COR-L47 (cell line): ENCODE measurements at regions not wholly inside any gene's neighbourhood (a gene's known extent, or its start where the extent isn't known, plus 50 kb on each side); places are given as distances from the start of the nearest gene placed in this dataset.
"Not testable (repeated sequence)": the region's sequence is repeated elsewhere in the genome, so short reads cannot be mapped to it uniquely, and the experiment has no call there.

Source experiments
- DNase-seq: peaks from one replicate; lab custom pipeline; 2025; lab: John Stamatoyannopoulos, UW

DNA sequence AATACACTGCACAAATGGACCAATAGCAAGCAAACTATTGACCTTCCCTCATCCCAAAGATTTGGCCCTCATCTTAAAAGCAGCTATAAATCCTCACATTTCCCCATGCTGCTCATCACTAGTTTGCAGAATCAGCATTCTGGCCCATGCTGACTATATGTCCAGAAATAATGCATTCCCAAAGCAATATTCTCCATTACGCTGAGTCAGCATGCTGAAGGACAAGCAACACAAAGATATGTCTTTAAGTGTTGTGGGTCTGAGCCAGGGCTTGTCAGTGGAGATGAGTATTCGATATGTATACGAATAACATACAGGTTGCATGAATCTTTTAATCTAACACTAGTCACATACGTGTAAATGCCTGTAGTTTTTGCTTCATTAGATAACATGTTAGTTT is 1045.0 kb upstream of the DDX18 start:
- no peak for DNase-seq

DNA sequence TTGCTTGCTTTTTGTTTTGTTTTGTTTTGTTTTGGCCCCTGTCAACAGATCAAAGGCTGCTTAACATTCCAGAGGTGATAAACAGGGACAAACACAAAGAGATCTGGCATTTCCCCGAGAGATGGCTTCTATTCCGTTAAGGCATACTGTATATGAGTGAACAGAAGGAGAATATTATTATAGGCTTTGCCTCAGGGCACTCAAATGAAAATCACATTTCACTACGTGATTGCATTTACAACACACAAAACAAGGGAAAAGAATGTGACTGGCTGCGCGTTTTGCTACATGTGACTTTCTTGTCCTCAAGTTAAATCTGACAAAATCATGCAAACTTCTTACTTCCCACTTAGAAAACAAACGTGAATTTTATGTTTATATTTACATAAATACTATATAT is 1037.9 kb upstream of the DDX18 start:
- no peak for DNase-seq

DNA sequence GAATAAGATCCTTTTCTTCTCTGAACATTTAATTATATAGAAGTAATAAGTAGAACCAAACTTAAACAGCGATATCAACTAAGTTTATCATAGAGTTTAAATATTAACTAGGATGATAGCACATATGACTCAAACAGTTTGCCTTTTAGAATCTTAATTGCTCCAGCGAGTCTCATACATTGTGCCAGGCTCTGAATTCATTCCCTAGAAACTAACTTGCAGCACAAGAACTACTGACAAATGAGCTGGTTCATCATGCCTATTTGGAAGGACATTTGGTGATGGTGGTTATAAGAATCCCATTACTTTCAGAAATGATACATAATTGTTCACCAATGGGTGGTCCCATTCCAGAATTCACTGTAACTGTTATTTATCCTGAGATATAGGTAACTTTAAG is 1026.6 kb upstream of the DDX18 start:
- no peak for DNase-seq

DNA sequence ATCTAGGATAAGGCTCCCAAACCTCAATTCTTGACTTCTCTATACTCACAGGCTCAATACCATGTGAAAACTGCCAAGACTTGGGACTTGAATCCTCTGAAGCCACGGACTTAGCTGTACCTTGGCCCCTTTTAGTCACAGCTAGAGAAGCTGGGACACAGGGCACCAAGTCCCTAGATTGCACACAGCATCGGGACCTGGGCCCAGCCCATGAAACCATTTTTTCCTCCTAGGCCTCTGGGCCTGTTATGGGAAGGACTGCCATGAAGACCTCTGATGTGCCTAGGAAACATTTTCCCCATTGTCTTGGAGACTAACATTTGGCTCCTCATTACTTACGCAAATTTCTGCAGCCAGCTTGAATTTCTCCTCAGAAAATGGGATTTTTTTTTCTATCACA is 1011.8 kb upstream of the DDX18 start:
- no peak for DNase-seq

DNA sequence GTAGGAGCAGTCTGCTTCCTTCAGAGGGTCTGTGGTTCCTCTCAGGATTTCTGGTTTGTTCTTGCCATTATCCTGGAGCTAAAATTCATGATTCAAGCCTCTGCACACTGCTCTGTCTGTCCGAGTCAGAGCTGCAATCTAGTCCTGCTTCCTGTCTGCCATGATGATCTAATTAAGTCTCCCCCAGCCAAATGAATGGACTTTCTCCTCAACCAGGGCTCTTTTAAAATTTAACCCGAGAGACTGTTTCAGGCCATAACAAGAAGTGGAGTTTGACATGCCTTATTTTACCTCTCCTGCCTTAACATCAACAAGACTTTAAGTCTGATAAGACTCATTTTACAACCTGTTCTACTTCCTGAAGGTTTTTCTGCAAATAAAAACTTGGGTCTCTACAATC is 1009.6 kb upstream of the DDX18 start:
- no peak for DNase-seq

DNA sequence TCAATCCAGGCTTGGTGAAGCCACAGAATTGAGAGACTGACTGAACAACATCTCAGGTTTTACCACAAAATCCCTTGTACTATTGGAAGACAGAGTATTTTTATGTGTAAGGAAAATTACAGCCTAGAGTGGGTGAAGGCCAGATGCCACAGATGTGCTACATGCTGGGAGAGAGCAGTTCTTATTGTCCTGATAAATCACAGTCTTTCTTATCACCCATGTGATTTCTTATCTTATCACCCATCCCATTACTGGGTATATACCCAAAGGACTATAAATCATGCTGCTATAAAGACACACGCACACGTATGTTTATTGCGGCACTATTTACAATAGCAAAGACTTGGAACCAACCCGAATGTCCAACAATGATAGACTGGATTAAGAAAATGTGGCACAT is 1008.0 kb upstream of the DDX18 start:
- not testable (repeated sequence) for DNase-seq

DNA sequence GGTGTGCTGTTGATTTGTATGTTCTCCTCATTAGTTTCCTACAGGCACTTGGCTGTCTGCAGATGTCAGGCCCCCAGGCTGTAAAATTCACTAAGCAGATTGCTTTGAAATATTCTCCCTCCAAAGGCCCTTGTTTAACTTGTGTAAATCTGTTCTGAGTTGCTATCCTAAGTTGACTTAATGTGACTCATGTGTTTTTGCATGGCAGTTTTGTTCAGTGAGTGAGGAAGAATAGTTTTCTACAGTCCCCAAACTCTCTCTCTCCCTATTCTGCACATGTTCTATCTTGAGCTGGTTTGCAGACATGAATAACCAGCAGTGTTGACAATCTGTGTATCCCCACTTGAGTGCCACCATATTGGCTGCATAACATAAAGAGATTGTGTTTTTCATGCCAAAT is 1005.4 kb upstream of the DDX18 start:
- DNase-seq: no peak

DNA sequence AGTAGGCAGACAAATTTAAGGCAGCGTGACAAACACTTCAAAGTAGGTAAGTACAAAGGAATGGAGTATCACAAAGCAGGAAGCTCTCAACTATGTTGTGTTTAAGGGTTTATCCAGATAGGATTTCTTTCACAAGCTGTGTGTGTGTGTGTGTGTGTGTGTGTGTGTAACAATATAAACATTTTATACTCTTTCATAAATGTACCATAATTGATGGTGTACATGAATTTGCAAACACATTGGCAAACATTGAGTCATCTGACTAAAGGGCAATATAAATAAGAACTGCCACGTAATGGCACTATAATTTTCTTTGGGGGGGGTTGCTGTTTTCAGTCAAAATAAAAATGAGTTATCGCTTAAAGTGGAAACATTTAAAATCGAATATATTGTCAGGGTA is 1004.4 kb upstream of the DDX18 start:
- peak; percentile 26 for DNase-seq

DNA sequence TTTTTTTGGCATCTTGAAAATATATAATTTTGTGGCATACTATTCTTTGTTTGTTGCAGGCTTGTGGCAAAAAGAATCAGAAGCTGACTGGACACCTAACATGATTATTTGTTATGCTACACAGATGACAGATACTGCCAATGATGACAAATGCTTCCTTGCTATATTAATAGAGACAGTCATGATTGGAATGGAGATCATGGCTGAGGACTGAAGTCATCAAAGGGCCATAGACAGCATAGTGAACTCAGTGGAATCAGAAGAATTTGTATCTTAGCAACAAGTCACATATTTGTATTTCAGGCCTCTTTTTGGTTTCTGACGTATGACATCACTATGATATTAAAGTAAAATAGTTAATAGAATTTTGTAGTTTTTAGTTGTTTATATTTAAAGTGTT is 1003.8 kb upstream of the DDX18 start:
- no peak for DNase-seq

DNA sequence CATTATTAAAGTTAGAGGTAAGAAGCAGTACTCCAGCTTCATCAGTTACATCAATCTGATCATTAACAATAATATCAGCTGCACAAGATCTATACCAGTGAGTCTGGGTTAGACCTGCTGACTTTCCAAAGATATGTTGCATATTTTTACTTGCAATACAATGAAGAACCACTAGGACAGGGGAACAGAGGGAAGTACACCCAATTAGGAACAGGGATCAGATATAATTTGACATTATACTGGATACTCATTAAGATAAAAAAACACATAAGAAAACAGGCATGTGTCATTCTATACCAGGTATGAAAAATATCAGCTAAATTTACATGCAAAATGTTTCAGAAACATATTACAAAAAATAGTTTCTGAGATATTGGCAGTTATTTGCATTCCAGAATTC is 995.1 kb upstream of the DDX18 start:
- DNase-seq: no peak

DNA sequence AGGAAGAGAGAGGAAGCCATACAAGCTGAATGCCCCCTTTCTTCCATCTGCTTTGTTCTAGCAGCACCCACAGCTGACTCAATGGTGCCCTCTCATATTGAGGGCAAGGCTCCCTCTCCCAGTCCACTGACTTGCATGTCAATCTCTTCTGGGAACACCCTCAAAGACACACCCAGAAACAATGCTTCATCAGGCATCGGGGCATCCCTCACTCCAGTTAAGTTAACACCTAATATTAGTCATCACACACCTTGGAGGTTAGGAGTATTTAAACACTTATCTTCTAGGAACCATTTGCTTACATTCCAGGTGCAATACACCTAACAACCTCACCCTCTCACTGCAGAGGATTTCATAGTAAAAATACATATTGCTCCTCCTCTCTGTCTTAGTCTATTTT is 993.5 kb upstream of the DDX18 start:
- DNase-seq: no peak

DNA sequence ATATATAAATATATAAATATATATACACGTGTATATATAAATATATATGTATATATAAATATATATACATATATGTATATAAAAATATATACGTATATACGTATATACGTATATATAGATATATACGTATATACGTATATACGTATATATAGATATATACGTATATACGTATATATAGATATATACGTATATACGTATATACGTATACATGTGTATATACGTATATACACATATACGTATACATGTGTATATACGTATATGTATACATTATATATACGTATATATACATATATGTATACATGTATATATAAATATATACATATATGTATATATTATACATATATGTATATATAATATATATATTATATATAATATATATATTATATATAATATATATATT is 984.9 kb upstream of the DDX18 start:
- DNase-seq: not testable (repeated sequence)

DNA sequence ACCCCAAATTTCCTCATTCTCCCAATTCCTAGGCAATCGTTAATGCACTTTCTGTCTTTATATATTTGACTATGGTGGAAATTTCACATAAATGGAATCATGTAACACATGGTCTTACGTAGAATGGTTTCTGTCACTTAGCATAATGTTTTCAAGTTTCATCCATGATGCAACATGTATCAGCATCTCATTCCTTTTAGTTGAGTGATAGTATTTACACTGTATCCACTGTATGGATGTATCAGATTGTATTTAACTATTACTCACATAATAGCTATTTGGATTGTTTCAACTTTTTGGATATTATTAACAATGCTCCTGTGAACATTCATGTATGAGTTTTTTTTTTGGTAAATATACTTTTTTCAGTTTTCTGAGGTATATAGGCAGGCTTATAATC is 982.3 kb upstream of the DDX18 start:
- DNase-seq: no peak

DNA sequence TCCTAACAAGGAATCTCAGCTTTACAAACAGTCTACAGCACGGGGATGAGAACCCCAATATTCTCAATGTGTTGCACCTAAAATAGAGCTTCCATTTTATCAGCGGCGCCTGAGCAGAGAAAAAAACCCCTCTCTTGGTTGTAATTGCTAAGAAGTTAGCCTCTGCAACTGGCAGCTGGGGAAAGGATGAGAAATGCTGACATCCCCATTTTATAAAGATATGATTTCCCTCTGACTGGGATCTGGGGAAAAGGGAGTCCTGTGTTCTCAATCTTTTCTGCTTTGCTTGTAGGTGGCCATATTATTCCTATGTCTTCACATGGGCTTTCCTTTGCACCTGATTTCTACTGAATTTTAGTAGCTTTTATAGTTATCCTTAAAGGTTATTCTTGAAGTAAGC is 981.4 kb upstream of the DDX18 start:
- DNase-seq: no peak

DNA sequence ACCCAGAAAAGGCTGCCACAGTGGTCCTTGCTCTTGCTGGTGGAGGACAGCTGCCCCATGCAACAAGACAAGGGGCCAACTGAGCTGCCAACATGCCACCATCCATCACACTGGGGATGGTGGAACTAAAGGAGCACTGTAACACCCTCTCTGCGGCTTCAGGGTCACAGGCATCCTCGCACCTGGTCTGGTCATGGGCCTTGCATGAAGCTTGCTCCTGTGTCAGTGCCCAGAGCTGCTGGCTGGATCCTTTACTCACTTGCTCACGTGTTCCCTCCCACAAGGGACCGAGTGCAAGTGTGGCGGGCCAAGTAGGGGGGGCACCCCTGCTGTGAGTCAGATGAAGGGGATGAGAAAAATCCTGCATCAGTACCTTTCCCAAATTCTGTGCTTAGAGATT is 972.3 kb upstream of the DDX18 start:
- no peak for DNase-seq

DNA sequence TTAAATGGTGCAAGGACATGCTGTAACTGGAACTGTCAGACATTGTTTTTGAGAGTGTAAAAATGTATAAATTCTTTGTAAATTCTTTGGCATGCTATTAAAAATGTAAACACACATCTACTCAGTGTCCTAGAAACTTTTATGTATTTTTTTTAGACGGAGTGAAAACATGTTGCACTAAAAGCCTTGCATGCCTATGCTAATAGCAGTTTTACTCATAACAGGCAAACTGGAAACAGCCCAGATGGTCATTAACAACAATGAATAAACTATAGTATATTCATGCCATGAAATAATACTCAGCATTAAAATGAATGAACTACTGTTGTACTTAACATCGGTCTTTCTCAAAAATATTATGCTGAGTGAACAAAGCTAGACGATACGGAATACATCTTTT is 954.8 kb upstream of the DDX18 start:
- DNase-seq: no peak

DNA sequence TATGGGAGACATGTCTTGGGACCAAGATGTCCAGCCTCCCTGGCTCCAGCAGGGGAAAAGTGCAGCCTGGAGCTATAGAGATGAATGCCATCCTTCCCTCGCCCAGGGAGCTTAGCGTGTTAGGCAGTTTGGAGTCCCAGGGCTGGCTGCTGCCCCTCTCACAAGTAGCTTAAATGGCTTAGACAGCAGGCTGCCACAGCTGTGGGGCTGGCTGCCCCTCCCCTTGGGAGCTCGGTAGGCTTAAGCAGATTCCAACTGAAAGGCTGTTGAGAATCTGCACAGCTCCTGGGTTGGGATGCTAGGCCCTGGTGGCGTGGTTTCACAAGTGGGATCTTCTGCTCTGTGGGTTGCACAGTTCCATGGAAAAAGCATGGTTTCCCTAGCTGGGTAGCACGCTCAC is 940.5 kb upstream of the DDX18 start:
- DNase-seq: no peak

DNA sequence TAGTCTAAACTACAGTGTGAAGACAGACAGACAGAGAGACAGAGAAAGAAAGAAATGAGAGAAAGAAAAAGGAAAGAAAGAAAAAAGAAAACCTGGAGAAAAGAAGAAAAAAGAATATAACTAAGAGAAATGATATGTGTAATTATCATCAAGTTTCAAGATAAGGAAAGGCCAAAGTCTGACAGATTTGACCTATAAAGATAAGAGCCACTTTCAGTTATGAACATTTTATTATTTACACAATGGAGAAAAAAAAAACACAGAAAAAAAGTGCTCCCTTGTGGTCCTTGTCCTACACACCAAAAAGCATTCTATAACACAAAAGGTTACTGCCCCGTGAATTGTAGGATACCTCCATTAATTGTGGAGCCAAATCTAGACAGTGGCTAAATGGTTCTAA is 937.2 kb upstream of the DDX18 start:
- DNase-seq: no peak

DNA sequence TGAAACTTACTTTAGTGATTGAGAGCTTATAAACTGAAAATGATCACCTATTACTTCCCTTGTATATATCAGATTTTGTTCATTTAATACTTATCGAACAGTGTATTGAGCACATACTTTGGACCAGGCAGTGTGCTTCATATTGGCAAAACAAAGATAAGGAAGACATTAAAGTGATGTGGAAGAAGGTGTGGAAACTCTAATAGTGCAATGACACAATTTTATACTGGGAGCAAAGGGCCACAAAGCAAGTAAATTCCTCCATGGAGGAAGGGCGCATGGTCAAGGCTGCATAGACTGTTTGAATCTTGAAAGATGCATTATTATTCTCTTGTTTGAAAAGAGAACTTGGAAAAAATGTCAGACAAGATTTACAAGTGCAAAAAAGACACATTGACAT is 936.5 kb upstream of the DDX18 start:
- DNase-seq: no peak

DNA sequence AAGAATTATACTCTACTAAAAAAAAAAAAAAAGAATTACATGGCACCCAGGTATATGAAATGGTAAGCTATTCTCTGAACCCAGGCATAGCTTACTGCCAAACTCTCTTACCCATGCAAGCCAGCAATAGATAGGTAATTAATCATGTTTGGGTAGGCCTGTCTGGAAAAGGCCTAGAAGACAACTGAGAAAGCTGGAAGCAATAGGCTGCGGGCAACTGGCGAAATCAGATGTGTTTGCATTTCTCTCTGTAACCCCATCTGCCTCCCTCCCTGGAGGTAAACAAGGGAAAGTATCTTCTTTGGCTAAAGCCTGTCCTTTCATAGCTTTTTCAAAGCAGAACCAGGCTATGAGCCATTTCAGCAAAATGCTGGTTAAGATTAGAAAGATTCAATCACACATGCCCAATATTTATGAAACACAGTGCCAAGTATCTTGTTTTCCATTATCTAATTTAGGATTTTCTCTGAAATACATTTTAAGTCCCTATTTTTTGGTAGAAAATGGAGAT is 934.8 kb upstream of the DDX18 start:
- peak; percentile 10 for DNase-seq

DNA sequence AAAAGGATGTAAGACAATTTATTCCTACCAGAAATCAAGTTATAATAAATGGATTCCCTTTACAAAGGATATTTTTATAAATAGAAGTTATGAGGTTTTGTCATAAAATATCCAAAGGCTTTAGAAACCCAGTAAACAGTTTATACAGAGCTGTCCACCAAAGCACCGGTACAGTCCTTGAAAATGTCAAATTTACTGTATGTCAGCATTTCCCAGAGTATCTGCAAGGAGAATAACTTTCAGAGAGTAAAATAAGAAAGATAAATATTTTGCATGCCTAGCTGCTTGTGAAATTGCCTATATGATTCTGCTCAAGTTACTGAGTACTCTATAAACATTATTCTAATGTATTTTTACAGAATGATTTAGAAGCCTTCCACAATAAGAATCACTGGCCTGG is 923.3 kb upstream of the DDX18 start:
- no peak for DNase-seq

DNA sequence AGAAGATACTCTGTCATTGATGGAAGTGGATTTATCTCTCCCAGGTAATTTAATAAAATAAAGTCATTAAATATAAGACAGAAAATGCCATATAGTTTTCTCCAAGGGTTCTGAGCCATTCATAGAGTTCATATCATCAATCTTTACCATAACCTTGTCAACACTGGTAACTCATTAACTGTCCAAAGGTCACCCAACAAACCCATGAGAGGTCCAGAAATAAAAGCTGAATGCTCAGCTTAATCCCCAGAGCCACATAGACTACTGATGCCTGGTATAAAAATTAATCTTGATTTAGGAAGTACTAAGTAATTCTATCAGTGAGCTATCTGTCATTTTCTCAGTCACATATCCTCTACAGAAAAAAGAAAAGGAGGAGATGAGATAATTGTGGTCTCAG is 903.0 kb upstream of the DDX18 start:
- DNase-seq: no peak

DNA sequence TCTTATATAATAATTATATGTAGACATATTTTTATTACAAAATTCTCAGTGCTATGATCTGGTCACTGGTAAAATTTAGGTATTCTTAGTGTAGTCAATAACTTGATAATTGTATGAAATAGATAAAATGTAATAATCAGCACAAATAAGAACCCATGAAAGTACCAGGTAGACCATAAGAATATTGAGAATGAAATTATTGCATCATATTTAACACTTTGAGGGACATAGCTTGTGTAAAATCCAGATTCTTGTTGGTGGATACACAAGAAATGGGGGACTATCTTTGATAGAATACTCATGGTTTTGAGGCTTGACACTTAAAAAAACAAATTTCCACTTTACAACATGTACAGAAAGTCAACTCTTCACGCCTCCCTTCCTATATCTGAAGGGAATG is 898.8 kb upstream of the DDX18 start:
- DNase-seq: no peak

DNA sequence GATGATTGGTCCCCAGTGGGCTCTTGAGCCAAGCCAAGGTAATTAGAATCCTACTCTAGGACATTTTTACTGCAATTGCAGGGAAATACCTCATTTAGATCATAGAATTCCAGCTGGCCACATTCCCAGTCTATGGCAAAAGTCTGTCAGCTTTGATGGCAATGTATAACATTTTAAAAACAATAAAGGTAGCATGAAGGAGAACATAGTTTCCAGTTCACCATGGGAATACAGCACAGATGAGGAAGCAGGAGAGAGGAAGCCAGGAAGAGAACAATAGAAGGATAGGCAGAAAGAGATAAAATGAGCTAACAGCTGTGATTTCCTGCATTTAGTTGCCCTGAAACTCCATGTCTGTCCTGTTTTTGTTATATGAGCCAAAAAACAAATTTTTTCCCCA is 897.3 kb upstream of the DDX18 start:
- DNase-seq: no peak

DNA sequence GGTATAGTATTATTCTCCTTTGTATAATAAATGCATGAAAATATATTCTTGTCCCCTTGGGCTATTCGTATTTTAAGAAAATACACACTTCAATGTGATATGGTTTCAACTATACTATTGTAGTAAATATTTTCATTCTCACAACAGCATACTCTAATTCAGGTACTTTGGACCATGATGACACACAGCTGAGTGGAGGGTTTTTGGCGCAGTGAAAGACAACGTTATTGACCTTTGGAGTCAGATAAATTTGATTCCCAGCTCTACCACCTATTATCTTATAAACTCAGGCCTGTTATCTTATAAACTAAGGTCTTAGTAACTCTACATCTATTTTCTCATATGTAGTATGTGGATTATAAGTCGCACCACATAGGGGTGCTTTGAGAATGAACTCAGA is 895.9 kb upstream of the DDX18 start:
- no peak for DNase-seq
